HG03439 (cell line): ENCODE measurements at regions not wholly inside any gene's neighbourhood (a gene's known extent, or its start where the extent isn't known, plus 50 kb on each side); places are given as distances from the start of the nearest gene placed in this dataset.
"Not testable (repeated sequence)": the region's sequence is repeated elsewhere in the genome, so short reads cannot be mapped to it uniquely, and the experiment has no call there.

Experiments used
- ATAC-seq: cut with Tn5 transposase; IDR thresholded peaks from one replicate; pipeline ENCODE4 v1.9.1; 2021; ENCODE audit warnings: mild to moderate bottlenecking, moderate library complexity; ENCODE audit not compliant: unreplicated experiment

DNA sequence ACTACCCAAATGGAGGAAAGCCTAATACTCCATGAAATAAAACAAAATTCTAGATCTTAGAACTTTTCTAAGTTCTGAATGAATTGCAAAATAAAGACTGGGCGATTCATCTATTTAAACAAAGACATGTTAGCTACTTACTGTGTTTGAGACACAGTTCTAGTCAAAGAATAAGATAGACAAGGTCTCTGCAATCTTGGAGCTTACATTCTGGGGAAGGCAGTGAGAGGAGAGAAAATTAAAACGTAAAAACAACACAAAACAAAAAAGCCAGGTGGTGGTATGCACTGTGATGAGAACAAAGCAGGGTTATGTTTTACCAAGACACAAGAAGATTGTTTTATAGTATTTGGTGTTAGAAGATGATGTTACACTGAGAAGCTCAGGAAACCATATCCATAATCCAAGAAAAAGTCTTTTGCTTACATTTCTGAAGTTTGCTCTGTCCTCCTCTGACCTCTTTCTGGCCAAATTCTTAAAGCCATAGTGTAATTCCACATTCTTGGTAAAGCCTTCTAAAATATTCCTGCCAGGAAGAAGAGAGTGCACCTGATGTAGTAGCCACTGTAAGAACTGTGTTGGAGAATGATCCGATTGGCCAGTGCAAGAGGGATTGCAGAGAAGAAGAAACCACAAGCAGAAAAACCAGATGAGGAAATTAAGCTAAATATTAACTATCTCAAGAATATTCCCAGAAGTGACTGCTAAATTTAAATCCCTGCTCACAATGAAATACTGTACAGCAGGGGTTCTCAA is 218.4 kb downstream of the PCSK1 start:
- ATAC-seq = no peak

DNA sequence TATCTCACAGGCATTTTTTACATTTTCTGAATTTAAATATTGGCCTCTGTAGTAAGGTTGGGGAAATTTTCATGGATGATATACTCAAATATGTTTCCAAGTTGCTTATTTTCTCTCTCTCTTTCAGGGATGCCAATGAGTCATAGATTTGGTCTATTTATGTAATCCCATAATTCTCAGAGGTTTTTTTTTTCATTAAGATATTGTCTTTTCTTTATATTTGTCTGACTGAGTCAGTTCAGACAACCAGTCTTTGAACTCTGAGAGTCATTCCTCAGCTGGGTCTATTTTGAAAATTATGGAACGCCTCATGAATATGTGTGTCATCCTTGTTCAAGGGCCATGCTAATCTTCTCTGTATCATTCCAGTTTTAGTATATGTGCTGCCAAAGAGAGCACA is 223.2 kb downstream of the PCSK1 start:
- no peak for ATAC-seq

DNA sequence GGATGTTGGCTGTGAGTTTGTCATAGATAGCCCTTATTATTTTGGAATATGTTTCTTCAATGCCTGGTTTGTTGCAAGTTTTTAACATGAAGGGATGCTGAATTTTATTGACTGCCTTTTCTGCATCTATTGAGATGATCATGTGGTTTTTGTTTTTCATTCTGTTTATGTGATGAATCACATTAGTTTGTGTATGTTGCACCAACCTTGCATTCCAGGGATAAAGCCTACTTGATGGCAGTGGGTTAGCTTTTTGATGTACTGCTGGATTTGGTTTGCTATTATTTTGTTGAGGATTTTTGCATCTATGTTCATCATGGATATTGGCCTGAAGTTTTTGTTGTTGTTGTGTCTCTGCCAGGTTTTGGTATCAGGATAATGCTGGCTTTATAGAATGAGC is 225.6 kb downstream of the PCSK1 start:
- ATAC-seq = no peak

DNA sequence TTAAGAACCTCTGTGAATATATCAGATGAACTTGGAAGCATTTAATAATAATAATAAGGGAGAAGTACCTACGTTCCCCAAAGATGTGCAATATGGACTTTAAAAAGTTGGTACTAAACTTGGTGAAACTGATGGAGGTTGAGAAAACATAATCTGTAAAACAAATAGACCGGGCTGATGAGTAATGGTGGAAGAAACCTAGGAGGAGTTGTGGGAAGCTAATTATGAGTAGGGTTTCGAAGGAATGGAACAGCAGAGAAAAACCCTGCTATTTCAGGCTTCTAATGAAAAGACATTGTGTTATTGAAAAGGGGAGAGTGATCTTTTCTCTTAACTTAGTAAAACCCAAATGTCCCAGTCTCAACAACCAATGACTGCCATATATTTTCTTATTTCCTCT is 229.3 kb downstream of the PCSK1 start:
- no peak for ATAC-seq

DNA sequence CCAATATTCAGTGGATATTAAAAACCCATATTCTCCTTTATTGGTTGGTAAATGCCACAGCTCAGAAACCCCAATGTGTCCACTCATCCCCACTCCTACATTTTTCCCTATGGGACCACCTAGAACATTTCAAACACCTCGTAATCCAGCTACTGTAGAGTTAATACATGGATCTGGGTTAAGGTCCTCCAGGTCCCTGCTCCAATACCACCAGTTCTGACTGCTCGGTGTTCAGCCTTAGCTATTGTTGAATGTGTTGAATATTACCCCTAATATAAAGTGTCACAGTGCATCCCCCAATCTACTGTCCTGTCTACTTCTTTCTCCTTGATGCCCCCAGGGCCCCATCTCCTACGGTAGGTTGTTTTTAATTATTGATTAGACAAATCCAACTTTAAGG is 231.5 kb downstream of the PCSK1 start:
- ATAC-seq = no peak

DNA sequence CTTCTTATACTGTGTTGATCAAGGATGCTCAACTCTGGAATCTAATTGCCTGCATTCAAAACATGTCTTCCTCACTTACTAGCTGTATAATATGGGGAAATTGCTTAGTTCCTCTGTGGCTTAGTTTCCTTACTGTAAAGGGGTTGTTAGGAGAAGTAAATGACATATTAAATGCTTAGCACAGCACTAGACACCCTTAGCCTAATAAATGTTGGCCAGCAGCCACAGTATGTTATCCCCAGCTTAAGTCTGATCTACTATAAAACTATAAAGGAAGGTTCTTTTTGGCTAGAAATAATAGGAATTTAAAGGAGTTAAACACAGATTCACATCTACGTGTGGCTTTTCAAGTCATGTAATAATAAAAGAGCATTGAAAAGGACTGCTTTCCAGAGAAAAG is 232.4 kb downstream of the PCSK1 start:
- ATAC-seq = no peak

DNA sequence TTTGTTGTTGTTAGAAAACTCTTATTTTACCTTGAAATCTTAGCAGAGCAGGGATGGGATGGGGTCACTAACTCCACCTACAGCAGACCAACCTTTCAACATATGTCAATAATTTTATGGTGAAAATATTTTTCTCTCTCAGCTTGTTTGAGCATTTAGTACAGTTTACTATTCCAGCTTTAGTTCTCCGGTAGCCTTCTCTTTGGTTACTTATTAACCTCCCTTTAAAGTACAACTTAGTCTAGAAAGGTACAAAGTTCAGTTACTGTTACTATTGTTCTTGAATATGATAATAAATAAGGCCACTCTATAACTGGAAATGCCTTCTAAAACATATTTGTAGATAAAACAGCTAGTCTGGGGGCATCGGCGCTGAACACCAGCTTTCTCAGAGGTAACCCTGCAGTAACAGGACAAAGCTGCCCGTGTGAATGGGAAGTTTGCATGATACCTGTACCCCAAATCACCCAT is 233.3 kb downstream of the PCSK1 start:
- no peak for ATAC-seq

DNA sequence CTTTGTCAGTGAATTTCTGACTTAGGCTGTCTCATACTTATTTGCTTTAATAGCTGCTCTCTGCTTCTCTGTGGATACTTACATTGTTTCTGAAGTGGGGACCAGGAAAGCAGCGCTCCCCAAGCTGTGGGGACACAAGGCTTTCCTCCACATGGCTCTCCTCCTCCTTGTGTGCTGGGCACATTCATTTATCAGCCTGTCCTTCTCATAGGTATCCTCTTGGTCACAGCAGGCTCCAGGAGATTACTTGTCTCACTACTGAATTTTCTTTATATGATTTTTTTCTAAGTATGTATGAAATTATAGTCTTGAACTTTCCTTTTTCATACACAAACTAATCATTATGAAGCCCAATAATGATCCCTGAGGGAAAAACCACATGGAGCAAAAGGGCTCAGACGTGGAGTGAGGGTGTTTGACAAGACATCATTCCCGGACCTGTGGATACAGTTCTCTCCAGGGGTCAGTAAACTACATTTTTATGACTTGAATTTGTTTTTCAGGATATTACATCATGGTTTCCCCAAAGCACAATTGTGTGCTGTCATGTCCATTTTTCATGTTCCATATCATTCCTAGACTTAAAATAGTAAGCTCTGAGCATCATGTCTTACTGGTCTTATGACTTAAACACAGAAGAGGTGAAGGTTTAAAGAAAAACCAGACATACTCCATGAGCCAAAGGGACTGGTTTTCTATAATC is 234.5 kb downstream of the PCSK1 start:
- no peak for ATAC-seq

DNA sequence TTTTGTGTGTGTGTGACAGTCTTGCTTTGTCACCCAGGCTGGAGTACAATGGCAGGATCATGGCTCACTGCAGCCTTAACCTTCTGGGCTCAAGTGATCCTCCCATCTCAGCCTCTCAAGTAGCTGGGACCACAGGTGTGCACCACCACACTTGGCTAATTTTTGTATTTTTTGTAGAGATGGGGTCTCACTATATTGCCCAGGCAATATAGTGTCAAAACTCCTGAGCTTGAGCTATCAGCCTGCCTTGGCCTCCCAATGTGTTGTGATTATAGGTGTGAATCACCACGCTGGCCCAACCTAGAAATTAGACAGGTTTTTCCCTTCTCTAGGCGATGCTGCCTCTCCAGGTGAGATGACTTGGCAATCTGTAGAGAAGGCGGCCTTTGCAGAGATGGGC is 235.3 kb downstream of the PCSK1 start:
- ATAC-seq = not testable (repeated sequence)

DNA sequence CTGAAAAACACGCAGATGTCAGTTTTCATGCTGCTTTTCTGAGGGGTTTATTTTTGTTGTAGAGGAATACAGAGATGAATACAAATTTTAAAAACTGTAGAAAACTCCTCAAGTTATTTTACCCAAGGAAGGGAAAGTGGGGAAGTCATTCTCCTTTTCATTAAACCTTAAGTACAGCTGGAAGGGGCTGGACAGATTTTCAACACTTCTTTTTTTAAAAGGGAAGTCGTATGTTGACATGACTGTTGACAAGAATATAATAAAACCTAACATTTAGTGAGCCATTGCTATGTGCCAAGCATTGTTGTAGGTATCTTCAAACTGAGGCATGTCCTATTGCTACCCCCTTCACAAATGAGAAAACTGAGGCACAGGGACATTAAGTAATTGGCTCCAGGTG is 235.7 kb upstream of the ELL2 start:
- ATAC-seq = no peak

DNA sequence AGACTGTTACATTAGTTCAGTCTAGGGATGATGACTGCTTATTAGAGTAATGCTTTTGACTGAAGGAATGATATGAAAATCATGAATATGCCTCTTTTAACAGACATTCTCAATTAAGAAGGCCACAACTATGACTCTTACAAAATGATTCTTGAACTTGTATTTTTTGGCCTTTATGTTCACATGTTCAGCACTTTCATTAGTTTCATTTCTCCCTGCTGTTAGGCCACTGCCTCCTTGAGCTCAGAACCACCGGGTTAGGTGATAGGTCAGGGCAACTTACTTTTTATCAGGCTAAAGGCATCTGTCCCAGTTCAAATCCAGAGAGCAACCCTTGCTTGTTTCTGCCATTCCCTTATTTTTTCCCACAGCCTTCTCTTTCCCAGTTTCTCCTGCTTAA is 235.2 kb upstream of the ELL2 start:
- ATAC-seq = no peak

DNA sequence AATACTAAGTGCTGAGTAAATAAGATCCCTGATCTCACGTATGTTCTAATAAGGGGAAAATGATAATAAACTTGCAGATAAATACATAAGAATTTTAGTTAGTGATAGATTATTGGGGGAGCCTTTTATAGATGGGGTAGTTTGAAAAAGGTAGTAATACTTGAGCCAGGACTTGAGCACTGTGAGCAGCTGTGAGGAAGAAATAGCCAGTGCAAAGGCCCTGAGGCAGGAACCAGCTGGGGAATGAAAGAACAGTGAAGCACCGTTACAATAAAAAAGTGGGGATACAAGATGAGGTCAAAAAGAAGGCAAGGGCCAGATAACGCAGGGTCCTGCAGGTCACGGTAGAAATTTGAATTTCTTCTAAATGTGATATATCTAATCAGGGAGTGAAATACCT is 234.8 kb upstream of the ELL2 start:
- no peak for ATAC-seq

DNA sequence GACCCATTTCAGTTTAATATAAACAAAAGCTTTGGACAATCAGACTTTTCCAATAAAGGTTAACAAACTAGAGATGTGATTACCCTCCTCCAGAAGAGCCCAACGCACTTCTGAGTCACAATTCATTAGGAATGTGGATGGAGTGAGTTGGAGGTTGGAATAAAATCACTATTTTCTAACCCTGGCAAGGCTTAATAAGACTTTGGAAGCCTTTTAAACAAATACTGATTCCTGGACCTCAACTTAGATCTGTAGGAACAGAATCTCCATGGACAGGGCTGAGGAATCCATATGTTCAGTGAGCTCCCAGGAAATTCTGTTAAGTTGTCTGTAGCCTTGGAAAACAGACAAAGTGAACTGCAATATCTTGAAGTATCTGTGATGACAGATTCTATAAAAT is 233.5 kb upstream of the ELL2 start:
- ATAC-seq = no peak

DNA sequence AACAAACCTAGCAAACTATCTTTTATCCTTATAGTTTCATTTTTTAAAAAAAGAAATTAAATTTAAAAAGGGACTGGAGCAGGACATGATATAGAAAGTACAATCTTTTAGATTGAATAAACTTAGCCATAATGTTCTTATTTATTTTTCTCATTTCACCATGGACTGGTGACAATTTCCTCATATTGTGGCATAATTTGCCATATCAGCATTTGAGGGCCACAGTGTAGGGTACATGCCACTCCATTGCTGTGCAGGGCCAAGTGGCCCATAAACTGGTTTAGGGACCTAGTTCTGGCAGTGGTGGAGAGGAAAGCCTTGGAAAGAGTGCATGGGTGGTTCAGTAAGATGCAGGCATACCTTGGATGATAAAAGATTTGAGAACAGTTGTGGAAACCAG is 232.9 kb upstream of the ELL2 start:
- ATAC-seq = no peak

DNA sequence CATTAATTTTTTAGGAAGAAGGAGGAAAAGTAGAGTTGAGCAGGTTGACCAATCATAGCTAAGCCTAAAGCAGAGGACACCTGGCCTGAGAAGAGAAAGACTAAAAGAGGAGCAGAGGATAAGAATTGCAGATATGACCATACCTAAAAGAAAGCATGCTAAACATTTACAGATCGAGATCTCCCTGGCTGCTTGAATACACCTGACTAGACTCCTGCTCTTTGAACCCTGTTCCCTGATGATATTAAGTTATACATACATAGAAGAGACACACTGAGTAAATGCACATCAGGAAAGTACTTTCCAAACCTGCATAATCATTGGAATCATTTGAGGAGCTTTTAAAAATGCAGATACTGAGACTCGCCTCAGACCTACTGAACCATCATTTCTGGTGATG is 232.3 kb upstream of the ELL2 start:
- no peak for ATAC-seq

DNA sequence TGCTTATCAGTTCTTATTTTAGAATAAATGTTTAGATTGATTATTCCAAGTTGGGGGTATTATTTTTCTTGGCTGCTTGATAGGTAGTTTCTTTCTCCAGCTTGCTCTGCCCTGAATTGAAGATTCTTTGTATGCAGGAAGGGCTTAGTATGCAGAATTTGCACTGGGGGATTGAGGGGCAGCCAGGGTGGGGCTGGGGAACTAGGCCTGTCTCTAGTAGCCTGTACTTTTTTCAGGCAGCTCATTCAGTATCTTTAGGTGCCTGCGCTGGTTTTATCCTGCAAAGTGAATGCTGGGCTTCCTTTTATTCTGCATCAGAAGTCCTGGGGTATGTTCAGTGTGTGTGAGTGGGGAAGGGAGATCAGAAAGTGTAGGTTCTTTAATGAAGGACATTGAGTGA is 228.3 kb upstream of the ELL2 start:
- ATAC-seq = no peak

DNA sequence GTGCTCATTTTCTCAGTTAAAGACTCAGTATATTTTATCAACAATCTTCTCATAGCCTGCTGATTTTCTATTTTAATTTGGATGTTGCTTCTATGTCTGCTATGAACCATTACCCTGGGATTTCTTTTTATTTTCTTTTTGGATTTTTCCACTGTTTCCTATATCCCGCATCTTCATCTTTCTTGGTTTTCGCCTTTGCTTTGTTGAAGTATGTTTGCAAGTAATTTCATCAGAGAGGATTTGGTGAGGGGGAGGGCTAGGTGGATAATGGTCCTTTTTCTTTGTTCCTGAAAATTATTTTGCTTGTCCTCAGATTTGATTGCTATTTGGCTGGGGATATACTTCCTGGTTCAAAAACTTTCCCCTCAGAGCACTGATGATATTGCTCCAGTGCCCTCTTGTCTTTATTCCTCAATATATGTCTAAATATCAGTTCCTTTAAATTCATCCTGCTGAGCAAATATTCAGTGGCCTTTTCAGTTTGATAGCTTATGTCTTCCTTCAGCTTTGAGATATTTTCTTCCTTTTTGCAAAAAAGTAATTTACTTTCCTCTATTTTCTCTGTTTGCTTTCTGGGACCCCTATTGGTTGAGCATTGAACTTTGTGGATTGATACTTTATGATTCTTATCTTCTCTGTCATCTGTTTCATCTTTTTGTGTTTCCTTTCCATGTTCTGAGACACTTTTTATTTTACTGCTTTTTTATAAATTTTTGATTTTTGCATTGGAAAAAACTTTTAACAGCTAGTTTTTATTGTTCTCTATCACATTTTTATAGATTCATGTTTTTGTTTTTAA is 227.6 kb upstream of the ELL2 start:
- ATAC-seq = no peak

DNA sequence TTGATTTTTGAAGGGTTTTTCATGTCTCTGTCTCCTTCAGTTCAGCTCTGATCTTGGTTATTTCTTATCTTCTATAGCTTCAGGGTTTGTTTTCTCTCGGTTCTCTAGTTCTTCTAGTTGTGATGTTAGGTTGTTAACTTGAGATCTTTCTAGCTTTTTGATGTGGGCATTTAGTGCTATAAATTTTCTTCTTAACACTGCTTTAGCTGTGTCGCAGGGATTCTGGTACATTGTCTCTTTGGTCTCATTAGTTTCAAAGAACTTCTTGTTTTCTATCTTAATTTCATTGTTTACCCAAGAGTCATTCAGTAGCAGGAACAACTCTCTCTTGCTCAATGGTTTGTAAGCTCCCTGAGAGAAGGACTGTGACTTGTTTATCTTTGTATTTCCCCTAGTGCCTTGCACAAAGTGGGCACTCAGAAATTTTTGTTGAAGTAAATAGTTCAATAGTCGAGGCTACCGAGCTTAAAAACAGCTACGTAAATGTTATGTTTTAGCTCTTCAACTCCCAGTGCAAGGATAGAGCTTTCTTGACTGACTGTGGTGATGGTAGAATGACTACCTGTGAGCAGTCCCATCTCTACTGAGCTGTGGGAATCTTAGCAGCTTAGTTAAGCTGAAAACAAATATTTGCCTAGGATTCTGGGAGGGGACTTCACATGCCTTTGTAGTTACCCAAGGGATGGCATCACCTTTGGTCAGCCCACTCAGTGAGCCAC is 225.8 kb upstream of the ELL2 start:
- ATAC-seq = no peak

DNA sequence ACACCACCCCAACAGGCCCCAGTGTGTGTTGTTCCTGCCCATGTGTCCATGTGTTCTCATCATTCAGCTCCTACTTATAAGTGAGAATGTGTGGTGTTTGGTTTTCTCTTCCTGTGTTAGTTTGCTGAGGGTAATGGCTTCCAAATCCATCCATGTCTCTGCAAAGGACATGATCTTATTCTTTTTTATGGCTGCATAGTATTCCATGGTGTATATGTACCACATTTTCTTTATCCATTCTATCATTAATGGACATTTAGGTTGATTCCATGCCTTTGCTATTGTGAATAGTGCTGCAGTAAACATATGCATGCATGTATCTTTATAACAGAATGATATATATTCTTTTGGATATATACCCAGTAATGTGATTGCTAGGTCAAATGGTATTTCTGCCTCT is 222.9 kb upstream of the ELL2 start:
- not testable (repeated sequence) for ATAC-seq

DNA sequence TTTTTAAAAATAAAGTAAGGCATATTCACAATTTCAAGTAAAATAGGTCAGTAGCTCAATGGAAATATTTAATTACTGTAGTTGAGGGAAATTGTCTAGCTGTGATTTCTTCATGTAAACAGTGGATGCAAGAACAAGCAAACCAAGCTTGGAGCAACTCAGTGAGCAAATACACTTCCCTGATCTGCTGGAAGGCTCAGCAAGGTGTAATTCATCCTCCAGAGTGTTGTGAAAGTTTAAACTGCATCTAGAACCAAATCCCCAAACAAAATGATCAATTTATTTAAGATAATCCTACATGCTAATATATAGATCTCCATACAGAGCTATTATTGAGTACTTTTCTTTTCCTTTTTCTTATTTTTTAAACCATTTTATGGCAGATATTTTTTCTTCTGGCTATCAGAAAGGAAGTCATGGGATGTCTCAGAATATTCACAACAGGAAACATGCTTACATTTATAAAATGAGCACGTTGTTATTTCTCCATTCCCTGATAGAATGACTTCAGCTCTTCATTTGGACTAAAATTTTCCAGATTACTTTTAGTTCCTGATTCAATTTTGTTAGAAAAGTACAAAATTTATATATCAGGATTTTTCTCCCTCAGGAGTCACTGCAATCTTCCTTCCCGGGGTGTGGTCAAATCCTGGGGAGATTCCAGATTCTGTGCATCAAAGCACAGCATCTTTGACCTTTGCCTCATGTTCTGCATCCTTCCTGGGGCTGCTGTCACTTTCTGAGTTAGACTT is 219.2 kb upstream of the ELL2 start:
- ATAC-seq = no peak
